DOHH2 (cell line): ENCODE measurements at regions not wholly inside any gene's neighbourhood (a gene's known extent, or its start where the extent isn't known, plus 50 kb on each side); places are given as distances from the start of the nearest gene placed in this dataset.

Source experiments
- H3F3A ChIP-seq: fragments of 200-600 bp; sonication (generic), shearing (Covaris generic); 2 replicates; pipeline ENCODE4 v1.6.0; 2016; ENCODE audit warnings: antibody characterized with exemption, mild to moderate bottlenecking; ENCODE audit not compliant: control insufficient read depth, insufficient read depth
- H3K27ac ChIP-seq: fragments of 200-600 bp; sonication (generic); 2 replicates; pipeline ENCODE4 v1.5.1; 2014; ENCODE audit warnings: low read depth, mild to moderate bottlenecking, low read length, moderate library complexity
- H3K27me3 ChIP-seq: fragments of 200-600 bp; sonication (generic); 2 replicates; pipeline ENCODE4 v1.6.1; 2014; ENCODE audit warnings: mild to moderate bottlenecking, low read length, mixed read lengths; ENCODE audit not compliant: control insufficient read depth
- H3K36me3 ChIP-seq: fragments of 200-600 bp; sonication (generic); 2 replicates; pipeline ENCODE4 v1.6.1; 2014; ENCODE audit warnings: mild to moderate bottlenecking, low read length, moderate library complexity, mixed read lengths; ENCODE audit not compliant: control insufficient read depth
- H3K4me1 ChIP-seq: fragments of 200-600 bp; sonication (generic); 2 replicates; pipeline ENCODE4 v1.6.1; 2014; ENCODE audit warnings: mild to moderate bottlenecking, low read length, mixed read lengths; ENCODE audit not compliant: control insufficient read depth
- H3K4me2 ChIP-seq: fragments of 200-600 bp; sonication (generic); 2 replicates; pipeline ENCODE4 v1.6.0; 2014; ENCODE audit warnings: mild to moderate bottlenecking, low read length, moderate library complexity
- H3K4me3 ChIP-seq: fragments of 200-600 bp; sonication (generic); 2 replicates; pipeline ENCODE4 v1.5.1; 2014; ENCODE audit warnings: mild to moderate bottlenecking, low read length, mixed read lengths
- H3K79me2 ChIP-seq: fragments of 200-600 bp; sonication (generic); 2 replicates; pipeline ENCODE4 v1.6.1; 2014; ENCODE audit warnings: mild to moderate bottlenecking, low read length, mixed read lengths; ENCODE audit not compliant: control insufficient read depth
- H3K9me2 ChIP-seq: fragments of 200-600 bp; sonication (generic); replicated peaks from 2 replicates; pipeline ENCODE4 v1.6.1; 2014; ENCODE audit warnings: mild to moderate bottlenecking, low read length, mixed read lengths; ENCODE audit not compliant: control insufficient read depth
- H3K9me3 ChIP-seq: fragments of 200-600 bp; sonication (generic); 2 replicates; pipeline ENCODE4 v1.6.1; 2014; ENCODE audit warnings: antibody characterized with exemption, low read length, mixed read lengths; ENCODE audit not compliant: control insufficient read depth, insufficient read depth
- H4K20me1 ChIP-seq: fragments of 200-600 bp; sonication (generic); 2 replicates; pipeline ENCODE4 v1.6.0; 2014; ENCODE audit warnings: low read depth, mild to moderate bottlenecking, antibody characterized with exemption, low read length, moderate library complexity; ENCODE audit not compliant: control insufficient read depth, insufficient read depth
- CTCF ChIP-seq: fragments of 200-600 bp; sonication (generic); IDR thresholded peaks from one replicate; pipeline ENCODE4 v1.5.1; 2014; ENCODE audit warnings: antibody characterized with exemption, mild to moderate bottlenecking, low read depth, low read length; ENCODE audit not compliant: poor library complexity, severe bottlenecking
- EZH2phosphoT487 ChIP-seq: fragments of 200-600 bp; sonication (generic); IDR thresholded peaks from 2 replicates; pipeline ENCODE4 v1.6.1; 2017; ENCODE audit warnings: borderline replicate concordance, mild to moderate bottlenecking, antibody characterized with exemption, low read length, moderate library complexity, mixed read lengths

GRCh38 chr10:2222631-2223030 lies 485.3 kb upstream of the ADARB2 start:
- Histone ChIP-seq H3K79me2 (no peaks in the 10 kb centered on the region), H3F3A (no peaks in the 10 kb centered on the region), H3K27me3 (no peaks in the 10 kb centered on the region), H3K36me3 (no peaks in the 10 kb centered on the region), H3K9me2 (no peaks in the 10 kb centered on the region), H3K9me3 (no peaks in the 10 kb centered on the region), H3K4me3 (no peak overlapping the region), H3K4me2 (no peak overlapping the region), H3K27ac (no peak overlapping the region), H3K4me1 (no peaks in the 10 kb centered on the region), H4K20me1 (no peaks in the 10 kb centered on the region)
- TF ChIP-seq EZH2phosphoT487 (no peak), CTCF (no peak)

GRCh38 chr10:2214805-2215204 lies 477.5 kb upstream of the ADARB2 start:
- Histone ChIP-seq H3K36me3 (no peaks in the 10 kb centered on the region), H3K27ac (no peak overlapping the region), H3F3A (no peaks in the 10 kb centered on the region), H3K9me2 (no peaks in the 10 kb centered on the region), H3K4me1 (no peaks in the 10 kb centered on the region), H3K4me2 (no peak overlapping the region), H3K27me3 (no peaks in the 10 kb centered on the region), H3K79me2 (no peaks in the 10 kb centered on the region), H3K9me3 (no peaks in the 10 kb centered on the region), H3K4me3 (no peak overlapping the region), H4K20me1 (no peaks in the 10 kb centered on the region)
- TF ChIP-seq EZH2phosphoT487 (no peak), CTCF (no peak)

- no peaks in the 10 kb centered on the region for H3K9me3 ChIP-seq
- no peak for TF ChIP-seq EZH2phosphoT487
- no peak for TF ChIP-seq CTCF
- no peaks in the 10 kb centered on the region for H3K27me3 ChIP-seq
- H3F3A ChIP-seq: no peaks in the 10 kb centered on the region
- no peaks in the 10 kb centered on the region for H3K9me2 ChIP-seq
- no peaks in the 10 kb centered on the region for H3K36me3 ChIP-seq
- no peaks in the 10 kb centered on the region for H4K20me1 ChIP-seq
- H3K27ac ChIP-seq: no peak overlapping the region
- no peaks in the 10 kb centered on the region for H3K79me2 ChIP-seq
- no peak overlapping the region for H3K4me2 ChIP-seq
- no peak overlapping the region for H3K4me3 ChIP-seq
- H3K4me1 ChIP-seq: no peaks in the 10 kb centered on the region
These were observed 476.8 kb upstream of the ADARB2 start for GRCh38 chr10:2214092-2214491.

- TF ChIP-seq EZH2phosphoT487 (no peak), CTCF (no peak)
- Histone ChIP-seq H3K27me3 (no peaks in the 10 kb centered on the region), H3F3A (no peaks in the 10 kb centered on the region), H3K9me2 (no peaks in the 10 kb centered on the region), H3K9me3 (no peaks in the 10 kb centered on the region), H4K20me1 (no peaks in the 10 kb centered on the region), H3K4me3 (no peak overlapping the region), H3K79me2 (no peaks in the 10 kb centered on the region), H3K4me2 (no peak overlapping the region), H3K36me3 (no peaks in the 10 kb centered on the region), H3K27ac (no peak overlapping the region), H3K4me1 (no peaks in the 10 kb centered on the region)
These were observed 475.0 kb upstream of the ADARB2 start for GRCh38 chr10:2212244-2212834.
